ENCODE measurements at regions not wholly inside any gene's neighbourhood (a gene's known extent, or its start where the extent isn't known, plus 50 kb on each side); places are given as distances from the start of the nearest gene placed in this dataset.

DNA sequence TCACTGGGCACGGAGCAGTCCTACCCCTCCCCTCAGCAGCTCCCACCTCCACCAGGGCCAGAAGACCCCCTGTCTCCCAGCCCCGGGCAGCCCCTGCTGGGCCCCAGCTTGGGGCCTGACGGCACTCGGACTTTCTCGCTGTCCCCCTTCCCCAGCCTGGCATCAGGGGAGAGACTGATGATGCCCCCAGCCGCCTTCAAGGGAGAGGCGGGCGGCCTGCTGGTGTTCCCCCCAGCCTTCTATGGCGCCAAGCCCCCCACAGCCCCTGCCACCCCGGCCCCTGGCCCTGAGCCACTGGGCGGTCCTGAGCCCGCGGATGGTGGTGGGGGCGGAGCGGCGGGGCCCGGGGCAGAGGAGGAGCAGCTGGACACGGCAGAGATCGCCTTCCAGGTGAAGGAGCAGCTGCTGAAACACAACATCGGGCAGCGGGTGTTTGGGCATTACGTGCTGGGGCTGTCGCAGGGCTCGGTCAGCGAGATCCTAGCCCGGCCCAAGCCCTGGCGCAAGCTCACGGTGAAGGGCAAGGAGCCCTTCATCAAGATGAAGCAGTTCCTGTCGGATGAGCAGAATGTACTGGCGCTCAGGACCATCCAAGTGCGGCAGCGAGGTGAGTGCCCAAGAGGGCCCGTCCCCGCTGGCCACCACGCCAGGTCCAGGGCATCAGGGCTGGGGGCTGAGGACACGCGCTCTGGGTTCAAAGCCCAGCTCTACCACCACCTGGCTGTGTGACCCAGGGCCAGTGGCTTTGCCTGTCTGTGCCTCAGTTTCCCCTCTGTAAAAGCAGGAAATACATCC, 58.6 kb downstream of the PHETA1 start:
- no peak for DNase-seq
- Mint-ChIP-seq H3K36me3 (peaks cover 4% of the 10 kb centered on the region), H3K4me3 (no peak overlapping the region), H3K4me1 (peaks cover 6% of the 10 kb centered on the region), H3K27me3 (peaks cover 6% of the 10 kb centered on the region), H3K9me3 (peaks cover 7% of the 10 kb centered on the region), H3K27ac (no peak overlapping the region)

DNA sequence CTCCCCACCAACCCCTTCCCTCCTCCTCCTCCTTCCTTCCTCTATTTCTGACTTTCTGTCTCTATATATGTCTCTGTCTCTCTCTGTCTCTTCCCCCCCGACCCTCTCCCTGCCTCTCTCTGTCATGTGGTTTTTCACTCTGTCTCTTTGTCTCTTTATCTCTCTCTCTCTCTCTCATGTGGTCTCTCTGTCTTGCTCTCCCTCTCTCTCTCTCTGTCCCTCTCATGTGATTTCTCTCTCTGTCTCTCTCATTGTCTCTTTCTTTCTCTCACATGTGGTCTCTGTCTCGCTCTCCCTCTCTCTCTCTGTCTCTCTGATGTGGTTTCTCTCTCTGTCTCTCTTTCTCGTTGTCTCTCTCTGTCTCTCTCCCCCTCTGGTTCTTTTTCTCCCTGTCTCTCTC, 59.3 kb downstream of the PHETA1 start:
- Mint-ChIP-seq H3K9me3 (peaks cover 13% of the 10 kb centered on the region), H3K4me1 (peaks cover 6% of the 10 kb centered on the region), H3K27ac (no peak overlapping the region), H3K27me3 (peaks cover 6% of the 10 kb centered on the region), H3K36me3 (peaks cover 8% of the 10 kb centered on the region), H3K4me3 (no peak overlapping the region)
- DNase-seq: no peak

DNA sequence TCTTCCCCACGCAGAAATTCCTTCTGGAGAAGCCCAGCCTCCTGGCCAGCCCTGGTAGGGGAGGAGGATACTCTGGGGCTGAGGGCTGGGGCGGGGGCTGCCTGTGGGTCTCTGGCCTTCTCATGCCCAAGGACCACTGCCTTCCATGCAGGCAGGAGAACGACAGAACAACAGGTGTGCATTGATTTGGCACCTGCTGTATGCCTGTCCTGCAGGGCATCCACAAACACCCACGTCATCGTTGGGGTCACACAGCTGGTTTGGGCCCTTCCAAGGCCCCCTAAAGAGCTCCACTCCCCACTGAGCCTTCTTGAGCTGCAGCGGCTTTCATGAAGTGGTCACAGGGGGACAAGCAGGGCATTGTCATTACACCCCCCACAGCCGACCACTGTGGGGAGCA, 60.4 kb downstream of the PHETA1 start:
- Mint-ChIP-seq H3K4me1 (peaks cover 2% of the 10 kb centered on the region), H3K4me3 (no peak overlapping the region), H3K27ac (no peak overlapping the region), H3K9me3 (peaks cover 16% of the 10 kb centered on the region), H3K36me3 (peaks cover 8% of the 10 kb centered on the region), H3K27me3 (no peaks in the 10 kb centered on the region)
- no peak for DNase-seq

DNA sequence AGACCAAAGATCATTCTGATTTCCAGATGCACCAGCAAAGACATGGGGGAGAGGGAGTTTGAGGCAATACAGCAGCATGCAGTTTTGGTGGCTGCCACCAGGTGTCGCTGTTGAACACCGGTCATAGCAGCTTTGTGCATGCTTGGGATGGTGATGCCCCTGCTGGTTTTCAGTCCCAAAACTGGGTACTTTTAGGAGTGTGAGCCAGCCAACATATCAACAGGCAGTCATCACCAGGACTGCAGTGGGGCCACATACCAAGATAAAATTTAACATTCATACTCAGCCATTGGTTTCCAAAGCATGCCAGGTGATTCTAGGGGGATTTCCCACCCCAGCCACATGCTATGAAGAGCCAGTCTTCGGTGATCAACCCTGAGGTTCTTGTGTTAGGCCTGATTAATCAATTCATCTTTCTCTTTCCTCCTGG, 64.2 kb downstream of the PHETA1 start:
- H3K9me3 Mint-ChIP-seq: peaks cover 16% of the 10 kb centered on the region

DNA sequence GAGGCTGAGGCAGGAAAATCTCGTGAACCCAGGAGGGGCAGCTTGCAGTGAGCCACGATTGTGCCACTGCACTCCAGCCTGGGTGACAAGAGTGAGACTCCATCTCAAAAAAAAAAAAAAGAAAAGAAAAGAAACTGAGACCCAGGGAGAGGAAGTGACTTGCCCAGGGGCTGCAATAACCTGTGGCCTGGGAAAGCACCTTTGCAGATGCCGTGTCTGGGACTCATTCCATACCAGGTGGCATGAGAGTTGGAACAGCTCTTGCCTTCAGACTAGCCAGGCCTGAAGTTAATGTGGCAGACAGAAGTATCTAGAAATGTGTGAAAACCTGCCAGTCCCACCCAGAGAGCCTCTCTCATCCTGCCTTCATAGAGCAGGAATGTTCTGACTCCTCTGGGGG, 65.4 kb downstream of the PHETA1 start:
- Mint-ChIP-seq H3K9me3 (peaks cover 16% of the 10 kb centered on the region), H3K27ac (no peak overlapping the region), H3K36me3 (peaks cover 8% of the 10 kb centered on the region), H3K4me1 (no peaks in the 10 kb centered on the region), H3K4me3 (no peak overlapping the region), H3K27me3 (no peaks in the 10 kb centered on the region)
- no peak for DNase-seq

More for the DNA sequence above, 64.2 kb downstream of the PHETA1 start:
- Mint-ChIP-seq H3K27ac (no peak overlapping the region), H3K36me3 (peaks cover 8% of the 10 kb centered on the region), H3K27me3 (no peaks in the 10 kb centered on the region), H3K4me3 (no peak overlapping the region), H3K4me1 (peaks cover 2% of the 10 kb centered on the region)
- peak; percentile 59 for DNase-seq

DNA sequence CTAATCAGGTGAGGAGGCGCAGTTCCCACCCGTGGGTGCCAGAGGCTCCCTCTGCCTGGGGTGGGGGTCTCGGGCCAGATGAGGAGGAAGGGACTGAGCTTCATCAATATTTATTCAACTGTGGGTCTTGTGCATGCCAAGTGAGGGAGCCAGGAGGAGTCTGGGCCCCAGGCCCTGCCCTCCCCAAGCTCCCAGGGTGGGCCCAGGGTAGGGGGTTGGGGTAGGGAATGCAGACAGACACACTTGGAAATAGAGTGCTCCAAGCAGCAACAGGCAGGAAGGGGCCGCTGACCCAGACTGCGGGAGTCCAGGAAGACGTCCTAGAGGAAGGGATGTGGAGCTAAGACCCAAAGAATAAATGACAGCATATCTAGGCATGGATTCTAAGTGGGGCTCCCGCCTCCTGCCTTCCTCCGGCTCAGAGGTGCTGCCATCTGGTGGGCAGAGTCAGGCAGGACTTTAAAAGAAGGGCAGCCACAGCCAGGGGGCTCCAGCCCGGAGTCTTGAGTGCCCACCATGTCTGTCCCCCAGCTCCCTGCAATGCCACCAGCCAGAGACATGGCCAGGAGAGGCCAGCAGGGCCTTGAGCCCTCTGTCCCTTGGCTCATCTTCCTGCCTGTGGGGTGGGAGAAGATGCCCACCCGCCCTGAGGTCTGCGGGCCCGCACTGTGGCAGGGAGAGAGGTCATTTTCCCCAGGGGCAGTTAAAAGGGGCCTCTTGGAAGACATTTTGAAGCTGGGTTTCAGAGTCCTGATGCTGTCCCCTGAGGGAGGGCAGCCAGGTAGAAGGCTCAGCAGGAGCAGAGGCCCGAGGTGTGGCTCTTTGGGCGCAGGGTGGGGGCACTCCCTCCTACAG, 70.1 kb downstream of the PHETA1 start:
- Mint-ChIP-seq H3K36me3 (no peaks in the 10 kb centered on the region), H3K9me3 (peaks cover 1% of the 10 kb centered on the region), H3K4me3 (no peak overlapping the region), H3K4me1 (no peaks in the 10 kb centered on the region), H3K27ac (no peak overlapping the region), H3K27me3 (no peaks in the 10 kb centered on the region)
- peak; percentile 59 for DNase-seq

DNA sequence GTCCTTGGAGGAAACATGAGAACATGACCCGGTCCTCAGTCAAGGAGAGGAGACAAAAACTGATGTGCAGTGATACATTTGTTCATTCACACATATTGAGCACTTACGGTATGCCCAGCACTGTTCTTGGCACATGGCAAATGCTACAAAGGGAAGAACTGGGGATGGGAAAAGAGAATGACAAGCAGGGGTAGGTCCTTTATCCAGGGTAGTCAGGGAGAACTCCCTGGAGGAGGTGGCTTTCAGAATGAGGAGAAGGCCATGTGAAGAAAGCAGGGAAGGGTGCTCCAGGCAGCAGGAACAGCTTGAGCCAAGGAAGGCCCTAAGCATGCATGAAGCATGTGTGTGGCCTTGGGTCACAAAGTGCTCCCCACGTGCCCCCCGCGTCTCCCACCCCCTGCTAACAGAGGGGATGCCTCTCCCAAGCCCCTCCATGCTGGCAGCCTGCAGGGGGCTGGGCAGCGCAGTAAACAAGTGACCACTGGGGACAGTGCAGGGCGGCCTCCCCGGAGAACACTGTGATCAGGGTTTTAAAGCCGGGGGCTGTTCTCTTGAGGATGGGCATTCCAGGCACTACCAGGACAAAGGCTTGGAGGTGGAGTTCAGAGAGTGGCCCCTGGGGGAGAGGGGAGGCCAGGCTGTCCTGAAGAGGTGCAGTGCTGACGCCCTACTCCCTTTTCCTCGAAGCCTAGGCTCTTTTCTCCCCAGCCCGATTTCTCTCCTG, 71.0 kb downstream of the PHETA1 start:
- DNase-seq: no peak
- Mint-ChIP-seq H3K27ac (no peak overlapping the region), H3K4me3 (no peak overlapping the region), H3K27me3 (no peaks in the 10 kb centered on the region), H3K36me3 (no peaks in the 10 kb centered on the region), H3K4me1 (no peaks in the 10 kb centered on the region), H3K9me3 (no peaks in the 10 kb centered on the region)

DNA sequence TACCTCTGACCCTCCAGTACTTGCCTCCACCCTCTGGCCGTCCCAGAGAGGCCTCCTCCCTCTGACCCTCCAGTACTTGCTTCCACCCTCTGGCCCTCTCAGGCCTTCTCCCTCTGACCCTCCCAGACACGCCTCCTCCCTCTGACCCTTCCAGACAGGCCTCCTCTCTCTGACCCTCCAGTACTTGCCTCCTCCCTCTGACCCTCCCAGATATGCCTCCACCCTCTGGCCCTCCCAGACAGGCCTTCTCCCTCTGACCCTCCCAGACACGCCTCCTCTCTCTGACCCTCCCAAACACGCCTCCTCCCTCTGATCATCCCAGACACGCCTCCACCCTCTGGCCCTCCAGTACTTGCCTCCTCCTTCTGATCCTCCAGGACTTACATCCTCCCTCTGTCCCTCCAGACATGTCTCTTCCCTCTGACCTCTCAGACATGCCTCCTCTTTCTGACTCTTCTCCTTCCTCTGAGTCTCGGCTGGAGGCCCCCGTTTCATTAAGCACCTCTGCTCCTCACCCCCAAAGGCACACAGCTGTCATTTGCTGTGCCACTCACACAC, 71.9 kb downstream of the PHETA1 start:
- Mint-ChIP-seq H3K36me3 (no peaks in the 10 kb centered on the region), H3K27me3 (no peaks in the 10 kb centered on the region), H3K9me3 (no peaks in the 10 kb centered on the region), H3K4me3 (no peak overlapping the region), H3K4me1 (no peaks in the 10 kb centered on the region), H3K27ac (no peak overlapping the region)
- DNase-seq: no peak

DNA sequence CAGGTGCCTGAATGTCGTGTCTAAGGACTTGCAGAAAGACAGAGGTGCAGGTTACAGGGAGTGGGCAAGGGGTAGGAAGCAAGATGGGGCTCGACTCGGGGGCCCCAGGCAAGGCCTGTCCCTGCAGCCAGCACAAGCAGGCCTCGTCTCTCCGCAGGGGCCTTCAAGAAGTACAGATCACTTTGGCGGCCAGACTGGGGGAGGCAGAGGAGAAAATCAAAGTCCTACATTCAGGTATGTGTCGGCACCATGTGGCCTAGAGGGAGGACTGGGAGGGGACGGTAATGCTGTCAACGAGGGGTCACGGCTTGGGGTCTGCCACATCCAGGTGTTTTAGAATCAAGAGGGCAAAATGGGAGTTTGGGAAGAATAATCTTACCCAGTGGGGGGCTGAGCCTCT, 73.7 kb downstream of the PHETA1 start:
- Mint-ChIP-seq H3K27me3 (no peaks in the 10 kb centered on the region), H3K4me3 (no peak overlapping the region), H3K36me3 (no peaks in the 10 kb centered on the region), H3K4me1 (no peaks in the 10 kb centered on the region), H3K27ac (no peak overlapping the region), H3K9me3 (no peaks in the 10 kb centered on the region)
- DNase-seq: no peak

DNA sequence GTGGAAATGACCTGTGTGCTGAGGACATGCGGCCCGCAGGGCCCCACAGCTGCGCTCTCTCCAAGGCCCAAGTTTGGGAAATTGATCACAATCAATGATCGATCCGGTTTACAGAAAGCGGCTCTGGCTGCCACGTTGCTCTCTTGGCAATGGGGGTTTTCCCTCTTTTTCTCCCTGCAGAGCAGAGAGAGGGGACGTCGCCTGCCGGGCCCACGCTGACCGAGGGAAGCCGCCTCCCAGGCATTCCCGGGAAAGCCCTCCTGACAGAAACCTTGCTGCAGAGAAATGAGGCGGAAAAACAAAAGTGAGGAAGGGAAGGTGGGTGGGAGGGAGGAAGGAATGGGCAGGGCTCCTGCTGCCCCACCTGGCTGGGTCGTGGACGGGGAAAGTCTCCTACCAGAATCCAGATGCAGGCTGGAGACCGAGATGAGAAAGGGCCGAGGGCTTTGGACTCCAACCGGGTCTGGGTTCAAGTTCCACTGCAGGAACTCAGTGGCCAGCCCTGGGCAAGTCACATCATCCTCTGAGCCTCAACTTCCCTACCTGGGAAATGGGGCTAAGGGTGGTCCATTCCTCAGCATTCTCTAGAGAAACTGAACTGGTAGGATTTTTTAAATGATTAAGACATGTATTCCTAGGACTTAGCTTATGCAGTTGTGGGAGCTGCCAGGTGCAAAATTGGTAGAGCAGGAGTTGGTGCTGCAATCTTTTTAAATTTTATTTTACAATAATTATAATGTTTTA, 75.5 kb downstream of the PHETA1 start:
- no peak for DNase-seq
- no peak overlapping the region for H3K27ac Mint-ChIP-seq
- H3K4me3 Mint-ChIP-seq: no peak overlapping the region
- H3K27me3 Mint-ChIP-seq: no peaks in the 10 kb centered on the region
- H3K36me3 Mint-ChIP-seq: no peaks in the 10 kb centered on the region
- H3K4me1 Mint-ChIP-seq: no peaks in the 10 kb centered on the region
- no peaks in the 10 kb centered on the region for H3K9me3 Mint-ChIP-seq

DNA sequence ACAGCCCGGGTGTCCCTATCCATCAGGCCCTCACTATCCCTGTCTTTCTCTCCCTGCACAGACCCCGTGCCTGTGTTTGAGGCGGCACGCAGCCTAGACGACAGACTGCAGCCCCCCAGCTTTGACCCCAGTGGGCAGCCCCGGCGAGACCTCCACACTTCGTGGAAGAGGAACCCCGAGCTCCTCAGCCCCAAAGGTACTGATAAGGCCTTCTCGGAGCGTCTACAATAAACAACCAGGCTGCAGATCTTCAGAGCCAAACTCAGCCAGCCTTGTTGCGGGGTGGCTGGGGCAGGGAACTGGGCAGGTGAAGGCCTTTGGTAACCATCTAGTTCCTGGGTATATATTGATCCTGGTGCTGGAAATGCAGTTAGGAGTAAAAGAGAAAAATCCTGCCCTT, 77.5 kb downstream of the PHETA1 start:
- Mint-ChIP-seq H3K27ac (no peak overlapping the region), H3K36me3 (no peaks in the 10 kb centered on the region), H3K27me3 (no peaks in the 10 kb centered on the region), H3K4me3 (no peak overlapping the region), H3K4me1 (no peaks in the 10 kb centered on the region), H3K9me3 (no peaks in the 10 kb centered on the region)
- no peak for DNase-seq

DNA sequence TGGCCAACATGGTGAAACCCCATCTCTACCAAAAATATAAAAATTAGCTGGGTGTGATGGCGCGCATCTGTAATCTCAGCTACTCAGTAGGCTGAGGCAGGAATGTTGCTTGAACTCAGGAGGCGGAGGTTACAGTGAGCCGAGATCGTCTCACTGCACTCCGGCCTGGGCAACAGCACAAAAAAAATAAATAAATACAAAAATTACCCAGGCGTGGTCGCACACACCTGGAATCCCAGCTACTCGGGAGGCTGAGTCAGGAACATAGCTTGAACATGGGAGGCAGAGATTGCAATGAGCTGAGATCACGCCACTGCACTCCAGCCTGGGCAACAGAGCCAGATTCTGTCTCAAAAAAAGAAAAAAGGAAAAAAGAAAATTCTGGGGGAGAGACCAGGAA, 80.1 kb downstream of the PHETA1 start:
- H3K4me1 Mint-ChIP-seq: no peaks in the 10 kb centered on the region
- no peaks in the 10 kb centered on the region for H3K9me3 Mint-ChIP-seq
- DNase-seq: no peak
- H3K36me3 Mint-ChIP-seq: no peaks in the 10 kb centered on the region
- no peak overlapping the region for H3K27ac Mint-ChIP-seq
- no peaks in the 10 kb centered on the region for H3K27me3 Mint-ChIP-seq
- H3K4me3 Mint-ChIP-seq: no peak overlapping the region

DNA sequence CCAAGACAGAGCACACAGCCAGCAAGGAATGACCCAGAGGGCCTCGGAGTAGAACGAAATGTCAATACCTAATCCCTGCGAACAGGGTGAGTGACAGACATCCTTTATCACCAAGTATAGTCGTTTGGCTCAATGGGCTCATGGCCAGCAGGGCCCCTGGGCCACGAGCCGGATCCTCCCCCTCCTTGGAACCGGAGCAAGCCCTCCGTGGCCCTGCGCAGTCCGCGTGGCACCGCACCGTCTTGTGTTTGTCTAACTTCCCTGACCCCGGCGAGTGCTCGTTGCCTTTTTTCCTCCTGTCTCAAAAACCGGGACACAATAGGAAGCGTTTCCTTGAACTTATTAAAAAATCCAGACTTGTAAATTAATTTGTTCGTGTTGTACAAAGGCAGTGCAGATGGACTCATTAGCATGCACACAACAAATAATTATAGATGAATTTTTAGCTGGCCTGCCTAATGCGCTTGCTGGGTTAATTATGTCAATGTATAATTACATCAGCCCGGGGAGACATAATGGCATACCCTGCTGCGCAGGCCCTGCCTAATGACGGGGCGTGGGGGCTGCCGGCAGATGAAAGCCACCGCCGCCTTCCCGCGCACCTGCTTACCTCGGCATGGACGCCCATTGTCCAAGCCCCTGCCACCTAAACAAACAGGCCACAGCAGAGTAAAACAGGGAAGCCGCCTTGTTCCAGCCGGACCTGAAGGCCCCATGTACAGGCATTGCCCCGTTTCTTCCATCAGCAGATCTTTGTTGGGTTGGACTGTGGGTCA, 81.6 kb downstream of the PHETA1 start:
- Mint-ChIP-seq H3K36me3 (no peaks in the 10 kb centered on the region), H3K27ac (no peak overlapping the region), H3K9me3 (no peaks in the 10 kb centered on the region), H3K27me3 (no peaks in the 10 kb centered on the region), H3K4me3 (no peak overlapping the region), H3K4me1 (no peaks in the 10 kb centered on the region)
- DNase-seq: no peak

DNA sequence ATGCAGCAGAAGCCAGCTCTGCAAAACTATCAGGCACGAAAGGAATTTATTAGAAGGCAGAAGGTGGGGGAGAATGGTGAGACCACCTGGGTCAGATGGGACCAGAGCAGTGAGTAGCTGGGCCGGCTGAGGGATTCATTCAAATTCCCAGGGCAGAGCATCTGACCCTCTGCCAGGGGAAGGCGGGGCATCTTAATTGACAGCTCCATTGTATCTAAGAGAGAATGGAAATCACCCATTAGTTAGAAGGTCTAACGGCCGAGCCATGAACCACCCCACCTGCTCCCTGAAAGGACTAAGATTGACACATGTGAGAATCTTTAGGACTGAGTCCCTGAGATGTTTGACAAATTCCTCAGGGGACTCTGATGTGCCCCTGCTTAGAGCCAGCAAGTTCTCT, 83.7 kb downstream of the PHETA1 start:
- DNase-seq: no peak
- no peak overlapping the region for H3K4me3 Mint-ChIP-seq
- no peaks in the 10 kb centered on the region for H3K36me3 Mint-ChIP-seq
- no peaks in the 10 kb centered on the region for H3K4me1 Mint-ChIP-seq
- H3K27ac Mint-ChIP-seq: no peak overlapping the region
- peaks cover 12% of the 10 kb centered on the region for H3K9me3 Mint-ChIP-seq
- H3K27me3 Mint-ChIP-seq: peaks cover 7% of the 10 kb centered on the region

All from activated naive CD8-positive, alpha-beta T cell treated with anti-CD3 and anti-CD28 coated beads for 36 hours (primary cell).